Smooth muscle cell (in vitro differentiated cells): ENCODE measurements at regions not wholly inside any gene's neighbourhood (a gene's known extent, or its start where the extent isn't known, plus 50 kb on each side); places are given as distances from the start of the nearest gene placed in this dataset.

ENCODE experiments used
- DNase-seq: peaks from one replicate; lab custom pipeline; 2025; ENCODE audit not compliant: unreplicated experiment; lab: John Stamatoyannopoulos, UW
- H2AFZ ChIP-seq: fragments of 200-600 bp; sonication (generic); 2 replicates; pipeline ENCODE4 v1.6.0; 2016; ENCODE audit warnings: antibody characterized with exemption, low read depth, mild to moderate bottlenecking
- H3F3A ChIP-seq: fragments of 200-600 bp; sonication (generic); 2 replicates; pipeline ENCODE4 v1.6.0; 2017; ENCODE audit warnings: antibody characterized with exemption, low read depth
- H3K27ac ChIP-seq: fragments of 200-600 bp; sonication (generic); 2 replicates; pipeline ENCODE4 v1.5.1; 2016; ENCODE audit warnings: low read depth, mild to moderate bottlenecking
- H3K27me3 ChIP-seq: fragments of 200-600 bp; sonication (generic); 2 replicates; pipeline ENCODE4 v1.6.1; 2016; ENCODE audit warnings: low read depth, mild to moderate bottlenecking
- H3K36me3 ChIP-seq: fragments of 200-600 bp; sonication (generic); 2 replicates; pipeline ENCODE4 v1.5.1; 2016; ENCODE audit warnings: low read depth
- H3K4me1 ChIP-seq: fragments of 200-600 bp; sonication (generic); 2 replicates; pipeline ENCODE4 v1.5.1; 2016; ENCODE audit warnings: low read depth
- H3K4me2 ChIP-seq: fragments of 200-600 bp; sonication (generic); 2 replicates; pipeline ENCODE4 v1.6.0; 2016; ENCODE audit warnings: mild to moderate bottlenecking
- H3K4me3 ChIP-seq: fragments of 200-600 bp; sonication (generic); 2 replicates; pipeline ENCODE4 v1.5.1; 2016; ENCODE audit warnings: mild to moderate bottlenecking
- H3K79me2 ChIP-seq: fragments of 200-600 bp; sonication (generic); 2 replicates; pipeline ENCODE4 v1.6.0; 2016; ENCODE audit warnings: low read depth, mild to moderate bottlenecking
- H3K9ac ChIP-seq: fragments of 200-600 bp; sonication (generic); 2 replicates; pipeline ENCODE4 v1.6.0; 2016; ENCODE audit warnings: low read depth
- H3K9me3 ChIP-seq: fragments of 200-600 bp; sonication (generic); replicated peaks from 2 replicates; pipeline ENCODE4 v1.5.1; 2016; ENCODE audit warnings: low read depth
- H4K20me1 ChIP-seq: fragments of 200-600 bp; sonication (generic); 2 replicates; pipeline ENCODE4 v1.6.0; 2016; ENCODE audit warnings: low read depth
- CTCF ChIP-seq: fragments of 200-600 bp; sonication (generic); IDR thresholded peaks from 2 replicates; pipeline ENCODE4 v1.5.1; 2017; ENCODE audit warnings: borderline replicate concordance, mild to moderate bottlenecking, antibody characterized with exemption; ENCODE audit not compliant: insufficient read depth, poor library complexity, severe bottlenecking
- WGBS: methylation state at CpG from one replicate; pipeline ENCODE4 v1.1.7; 2016; ENCODE audit warnings: low lambda C conversion rate; 5-methylcytosine and 5-hydroxymethylcytosine counted together

DNA sequence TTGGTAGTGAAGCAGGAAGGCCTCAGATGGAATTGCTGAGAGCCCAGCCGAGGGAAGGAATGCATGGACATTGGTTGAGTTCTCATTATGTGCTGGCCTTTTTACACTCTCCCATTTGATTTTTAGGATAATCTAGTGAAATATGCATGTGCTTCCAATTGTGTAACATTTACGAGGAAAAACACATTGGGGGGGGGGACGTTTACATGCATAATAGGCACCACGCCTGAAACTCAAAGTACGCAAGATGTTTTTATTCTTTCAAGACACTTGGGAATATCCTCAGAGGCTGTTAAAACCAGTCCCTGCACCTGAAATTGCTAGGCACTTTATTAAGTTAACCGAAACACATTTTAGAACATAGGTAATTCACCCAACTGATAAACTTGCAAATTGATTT, 118.5 kb upstream of the CDH4 start:
- Histone ChIP-seq H3K4me1 (no peaks in the 10 kb centered on the region), H3K4me2 (no peak overlapping the region), H3K9ac (no peak overlapping the region), H4K20me1 (no peaks in the 10 kb centered on the region), H3F3A (no peaks in the 10 kb centered on the region), H3K36me3 (no peaks in the 10 kb centered on the region), H3K4me3 (no peak overlapping the region), H3K9me3 (no peaks in the 10 kb centered on the region), H3K79me2 (no peaks in the 10 kb centered on the region), H3K27me3 (peaks cover 29% of the 10 kb centered on the region), H3K27ac (no peak overlapping the region), H2AFZ (no peak overlapping the region)
- WGBS, result 85% methylated on average over 6 of the region's 6 CpGs
- no peak for TF ChIP-seq CTCF
- DNase-seq, result no peak

GRCh38 chr20:61134296-61135030, 117.6 kb upstream of the CDH4 start:
- TF ChIP-seq CTCF, result no peak
- Histone ChIP-seq H3F3A (no peaks in the 10 kb centered on the region), H3K79me2 (no peaks in the 10 kb centered on the region), H3K9me3 (no peaks in the 10 kb centered on the region), H3K4me2 (no peak overlapping the region), H3K4me3 (no peak overlapping the region), H3K4me1 (peaks cover 2% of the 10 kb centered on the region), H2AFZ (no peak overlapping the region), H3K27ac (no peak overlapping the region), H3K36me3 (no peaks in the 10 kb centered on the region), H4K20me1 (no peaks in the 10 kb centered on the region), H3K27me3 (peaks cover 37% of the 10 kb centered on the region), H3K9ac (no peak overlapping the region)
- WGBS, result 60% methylated on average over 9 of the region's 9 CpGs
- DNase-seq, result no peak

- Histone ChIP-seq H3K9me3 (no peaks in the 10 kb centered on the region), H3K36me3 (no peaks in the 10 kb centered on the region), H3K27ac (no peak overlapping the region), H3K79me2 (no peaks in the 10 kb centered on the region), H3K4me3 (no peak overlapping the region), H2AFZ (no peak overlapping the region), H3F3A (no peaks in the 10 kb centered on the region), H3K27me3 (peaks cover 45% of the 10 kb centered on the region), H3K9ac (no peak overlapping the region), H3K4me1 (peaks cover 7% of the 10 kb centered on the region), H3K4me2 (no peak overlapping the region), H4K20me1 (no peaks in the 10 kb centered on the region)
- DNase-seq, result no peak
- WGBS, result 89% methylated on average over 11 of the region's 11 CpGs
- TF ChIP-seq CTCF, result no peak
Observed at GRCh38 chr20:61135266-61135665, 116.8 kb upstream of the CDH4 start.

DNA sequence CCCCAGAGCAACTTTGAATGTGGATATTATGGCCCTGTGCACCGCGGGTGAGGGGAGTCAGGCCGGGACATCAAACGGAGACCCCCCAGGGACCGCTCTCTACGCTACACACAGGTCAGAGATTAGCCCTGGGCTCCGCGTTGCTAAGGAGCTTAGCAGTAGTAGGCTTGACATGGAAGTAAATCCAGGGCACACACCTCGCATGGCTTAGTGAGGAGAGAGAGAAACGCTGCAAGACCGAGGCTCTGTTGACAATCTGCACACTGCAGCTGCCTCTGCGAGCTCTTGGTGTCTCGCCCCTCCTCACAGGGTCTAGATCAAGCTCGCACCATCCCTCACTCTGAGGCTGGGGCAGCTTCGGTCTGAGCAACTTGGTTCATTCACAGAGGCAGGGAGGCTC, 116.1 kb upstream of the CDH4 start:
- WGBS, result 75% methylated on average over 15 of the region's 15 CpGs
- H3K4me2 ChIP-seq, result no peak overlapping the region

More for the DNA sequence above, 116.1 kb upstream of the CDH4 start:
- Histone ChIP-seq H3K27me3 (peaks cover 41% of the 10 kb centered on the region), H3K4me3 (no peak overlapping the region), H3K4me1 (peaks cover 7% of the 10 kb centered on the region), H3K9ac (no peak overlapping the region), H3K27ac (no peak overlapping the region), H3K9me3 (no peaks in the 10 kb centered on the region), H4K20me1 (no peaks in the 10 kb centered on the region), H3K79me2 (no peaks in the 10 kb centered on the region), H3F3A (no peaks in the 10 kb centered on the region), H3K36me3 (no peaks in the 10 kb centered on the region), H2AFZ (no peak overlapping the region)
- DNase-seq, result no peak
- no peak for TF ChIP-seq CTCF
